NB4 (cell line): ENCODE measurements at regions not wholly inside any gene's neighbourhood (a gene's known extent, or its start where the extent isn't known, plus 50 kb on each side); places are given as distances from the start of the nearest gene placed in this dataset.

Experiments used
- CTCF ChIP-seq: IDR thresholded peaks from one replicate; pipeline ENCODE4 v1.5.1; 2012; ENCODE audit warnings: low read depth, low read length
- MAX ChIP-seq: IDR thresholded peaks from 2 replicates; pipeline ENCODE4 v1.6.1; 2011; ENCODE audit warnings: low read depth, low read length
- POLR2A ChIP-seq: IDR thresholded peaks from 2 replicates; pipeline ENCODE4 v1.6.1; 2011; ENCODE audit warnings: mild to moderate bottlenecking; ENCODE audit not compliant: insufficient read length; ENCODE audit errors: extremely low read depth

- TF ChIP-seq CTCF = no peak
- no peak for TF ChIP-seq MAX
- TF ChIP-seq POLR2A = no peak
These were observed 75.0 kb upstream of the TES start for GRCh38 chr7:116135306-116135705.
